ENCODE measurements at regions not wholly inside any gene's neighbourhood (a gene's known extent, or its start where the extent isn't known, plus 50 kb on each side); places are given as distances from the start of the nearest gene placed in this dataset.

GRCh38 chr18:22278798-22279197 lies 109.4 kb downstream of the GATA6 start:
- Histone ChIP-seq H3K27ac (ENCODE audit: low read depth in 1 of 2, low read length in 1 of 2) (peak overlapping the region in 1 of 2 donors; percentile 97), H3K36me3 (ENCODE audit: control insufficient read depth in 4 of 4, insufficient read depth in 4 of 4, low read length in 4 of 4) (no peaks in the 10 kb centered on the region), H3K4me3 (no peak overlapping the region), H3K9ac (ENCODE audit: insufficient read depth in 1 of 2, low read length in 2 of 2) (no peak overlapping the region), H3K27me3 (ENCODE audit: control insufficient read depth in 3 of 3, insufficient read depth in 3 of 3, low read length in 2 of 3) (no peaks in the 10 kb centered on the region), H3K4me1 (ENCODE audit: control insufficient read depth in 5 of 5, insufficient read depth in 5 of 5, low read length in 5 of 5) (peaks cover 0 to 12% (median 0%) of the 10 kb centered on the region in 5 donors), H3K9me3 (ENCODE audit: control insufficient read depth in 4 of 4, insufficient read depth in 3 of 4, low read length in 3 of 4) (peaks cover 0 to 2% (median 0%) of the 10 kb centered on the region in 4 donors)
- no peak for TF ChIP-seq CTCF (IDR thresholded peaks at IDR 0.05; ENCODE audit: control extremely low read depth, extremely low read depth)
- WGBS, 2 donors, result 95 to 97% methylated on average over 1 of the region's 1 CpG
- DNase-seq, result no peak
- ATAC-seq (ENCODE audit: insufficient read depth, low FRiP score), result no peak

- no peak for TF ChIP-seq CTCF (IDR thresholded peaks at IDR 0.05; ENCODE audit: control extremely low read depth, extremely low read depth)
- Histone ChIP-seq H3K9me3 (ENCODE audit: control insufficient read depth in 4 of 4, insufficient read depth in 3 of 4, low read length in 3 of 4) (peaks cover 0 to 2% (median 0%) of the 10 kb centered on the region in 4 donors), H3K27me3 (ENCODE audit: control insufficient read depth in 3 of 3, insufficient read depth in 3 of 3, low read length in 2 of 3) (no peaks in the 10 kb centered on the region), H3K9ac (ENCODE audit: insufficient read depth in 1 of 2, low read length in 2 of 2) (no peak overlapping the region), H3K36me3 (ENCODE audit: control insufficient read depth in 4 of 4, insufficient read depth in 4 of 4, low read length in 4 of 4) (no peaks in the 10 kb centered on the region), H3K4me1 (ENCODE audit: control insufficient read depth in 5 of 5, insufficient read depth in 5 of 5, low read length in 5 of 5) (peaks cover 0 to 12% (median 0%) of the 10 kb centered on the region in 5 donors), H3K27ac (ENCODE audit: low read depth in 1 of 2, low read length in 1 of 2) (peak overlapping the region in 1 of 2 donors; percentile 97), H3K4me3 (no peak overlapping the region)
- no peak for DNase-seq
- 96 to 97% methylated on average over 12 of the region's 12 CpGs for WGBS, 2 donors
- ATAC-seq (ENCODE audit: insufficient read depth, low FRiP score), result no peak
Observed at GRCh38 chr18:22277758-22278157, 108.4 kb downstream of the GATA6 start.

- Histone ChIP-seq H3K9me3 (ENCODE audit: control insufficient read depth in 4 of 4, insufficient read depth in 3 of 4, low read length in 3 of 4) (peaks cover 0 to 2% (median 0%) of the 10 kb centered on the region in 4 donors), H3K27ac (ENCODE audit: low read depth in 1 of 2, low read length in 1 of 2) (peak overlapping the region in 1 of 2 donors; percentile 68), H3K9ac (ENCODE audit: insufficient read depth in 1 of 2, low read length in 2 of 2) (no peak overlapping the region), H3K4me1 (ENCODE audit: control insufficient read depth in 5 of 5, insufficient read depth in 5 of 5, low read length in 5 of 5) (peaks cover 0 to 12% (median 0%) of the 10 kb centered on the region in 5 donors), H3K4me3 (no peak overlapping the region), H3K36me3 (ENCODE audit: control insufficient read depth in 4 of 4, insufficient read depth in 4 of 4, low read length in 4 of 4) (no peaks in the 10 kb centered on the region), H3K27me3 (ENCODE audit: control insufficient read depth in 3 of 3, insufficient read depth in 3 of 3, low read length in 2 of 3) (no peaks in the 10 kb centered on the region)
- 74 to 85% methylated on average over 7 of the region's 7 CpGs for WGBS, 2 donors
- DNase-seq, result no peak
- no peak for TF ChIP-seq CTCF (IDR thresholded peaks at IDR 0.05; ENCODE audit: control extremely low read depth, extremely low read depth)
- no peak for ATAC-seq (ENCODE audit: insufficient read depth, low FRiP score)
Observed at GRCh38 chr18:22276334-22276713, 106.9 kb downstream of the GATA6 start.
